Activated T-cell treated with anti-CD3 and anti-CD28 coated beads, Interleukin-2, amount 50 U/mL, for 4 hours (primary cell): ENCODE measurements at regions not wholly inside any gene's neighbourhood (a gene's known extent, or its start where the extent isn't known, plus 50 kb on each side); places are given as distances from the start of the nearest gene placed in this dataset.

ENCODE experiments used
- ATAC-seq, 2 donors: fragments of 200-7000 bp; cut with Tn5 transposase; one replicate each; pipeline ENCODE4 v1.10.0; 2021
- DNase-seq: peaks from one replicate; pipeline ENCODE4 v3.0.0-alpha.2; 2020
- H3K27me3 Mint-ChIP-seq: one replicate; pipeline ENCODE4 v1.8.0; 2021; ENCODE audit warnings: low read depth, mixed read lengths
- H3K36me3 Mint-ChIP-seq: one replicate; pipeline ENCODE4 v1.8.0; 2022; ENCODE audit warnings: mixed read lengths; ENCODE audit not compliant: insufficient read depth
- H3K4me1 Mint-ChIP-seq: one replicate; pipeline ENCODE4 v1.8.0; 2021; ENCODE audit warnings: low read depth, mixed read lengths
- H3K4me3 Mint-ChIP-seq: one replicate; pipeline ENCODE4 v1.8.0; 2021; ENCODE audit warnings: mild to moderate bottlenecking, moderate library complexity, mixed read lengths
- H3K9me3 Mint-ChIP-seq: one replicate; pipeline ENCODE4 v1.8.0; 2021; ENCODE audit warnings: mixed read lengths

DNA sequence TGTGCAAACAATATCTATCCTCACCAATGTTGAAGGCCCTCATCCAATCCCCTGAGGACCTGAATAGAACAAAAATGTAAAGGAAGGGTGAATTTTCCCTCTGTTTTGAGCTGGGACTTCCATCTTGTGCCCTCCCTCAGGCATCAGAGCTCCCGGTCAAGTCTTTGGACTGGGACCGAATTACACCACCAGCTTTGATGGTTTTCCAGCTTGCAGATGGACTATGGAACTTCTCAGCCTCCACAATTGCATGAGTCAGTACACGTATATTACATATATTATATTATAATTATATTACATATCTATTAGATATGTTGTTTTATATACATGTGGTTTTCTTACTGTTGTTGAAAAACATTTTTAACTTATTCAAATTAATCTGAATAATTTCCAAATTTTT lies 496.4 kb downstream of the CMPK2 start:
- ATAC-seq (no peak), DNase-seq (no peak)
- H3K4me1 Mint-ChIP-seq = no peaks in the 10 kb centered on the region
- H3K27me3 Mint-ChIP-seq = no peaks in the 10 kb centered on the region
- H3K36me3 Mint-ChIP-seq = no peaks in the 10 kb centered on the region
- peaks cover 6% of the 10 kb centered on the region for H3K9me3 Mint-ChIP-seq
- H3K4me3 Mint-ChIP-seq = no peak overlapping the region

DNA sequence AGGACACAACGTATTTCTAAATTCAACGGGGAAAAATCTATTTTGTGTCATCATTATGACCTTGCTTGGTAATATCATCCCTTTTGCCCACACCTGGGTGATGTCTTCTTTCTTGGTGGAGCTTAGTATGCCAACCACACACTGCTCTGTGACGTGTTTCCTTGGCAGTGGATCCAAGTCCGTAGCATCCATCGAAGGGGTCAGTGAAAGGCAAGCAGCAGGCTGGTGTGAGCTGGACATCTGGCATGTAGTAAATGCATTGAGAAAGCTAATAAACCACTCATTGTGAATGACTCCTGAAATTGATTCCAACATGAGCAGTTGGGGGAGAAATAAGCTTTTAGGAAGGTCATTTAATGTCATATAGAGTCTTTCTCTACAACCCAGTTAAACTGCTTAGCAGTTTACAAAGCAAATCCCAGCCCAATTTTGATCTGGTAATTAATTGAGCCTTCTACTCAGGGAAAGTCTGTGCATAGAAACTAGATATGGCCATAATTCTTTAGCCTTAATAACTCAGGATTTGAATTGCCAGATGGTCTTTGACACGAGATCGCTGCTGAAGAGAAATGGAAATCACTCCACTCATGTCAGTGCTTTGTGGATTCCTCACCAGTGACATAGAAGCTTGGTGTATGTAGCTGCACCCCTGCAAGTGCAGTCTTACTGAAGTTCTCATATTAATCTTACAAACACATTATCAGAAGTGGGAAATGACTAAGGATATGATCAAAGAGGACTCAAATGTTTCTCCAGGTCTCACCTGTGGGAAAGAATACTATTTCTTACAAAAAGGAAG lies 494.8 kb downstream of the CMPK2 start:
- H3K4me1 Mint-ChIP-seq = no peaks in the 10 kb centered on the region
- no peak overlapping the region for H3K4me3 Mint-ChIP-seq
- H3K36me3 Mint-ChIP-seq = no peaks in the 10 kb centered on the region
- ATAC-seq = no peak
- peaks cover 6% of the 10 kb centered on the region for H3K9me3 Mint-ChIP-seq
- H3K27me3 Mint-ChIP-seq = no peaks in the 10 kb centered on the region
- no peak for DNase-seq

DNA sequence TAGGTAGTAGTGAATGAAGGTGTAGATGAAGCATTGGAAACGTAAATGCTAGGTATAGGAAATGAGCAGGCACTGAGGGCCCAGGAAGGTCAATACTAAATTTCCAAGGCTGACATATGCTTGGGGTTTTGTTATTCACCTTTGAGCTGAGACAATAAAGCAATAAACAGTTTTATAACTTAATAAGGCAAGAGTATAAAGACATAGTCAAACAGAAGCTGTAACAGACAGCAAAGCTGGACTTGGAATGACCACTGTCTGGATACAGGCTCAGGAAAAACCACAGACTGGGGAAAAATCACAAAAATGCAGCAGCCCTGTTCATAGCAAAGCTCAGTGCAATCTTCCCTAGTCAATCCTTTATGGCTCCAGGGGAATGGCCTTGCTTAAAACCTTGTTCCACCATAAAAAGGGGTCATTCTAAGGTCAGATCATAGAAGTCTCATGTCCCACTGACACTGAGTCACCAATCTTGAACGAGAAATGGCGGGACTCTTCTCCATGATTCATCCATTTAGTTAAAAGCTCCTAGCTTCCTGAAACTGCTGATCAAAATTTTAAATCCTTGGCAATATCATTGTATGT lies 493.3 kb downstream of the CMPK2 start:
- no peak overlapping the region for H3K4me3 Mint-ChIP-seq
- no peaks in the 10 kb centered on the region for H3K36me3 Mint-ChIP-seq
- H3K9me3 Mint-ChIP-seq = peaks cover 10% of the 10 kb centered on the region
- no peaks in the 10 kb centered on the region for H3K27me3 Mint-ChIP-seq
- DNase-seq (no peak), ATAC-seq (no peak)
- H3K4me1 Mint-ChIP-seq = no peaks in the 10 kb centered on the region

DNA sequence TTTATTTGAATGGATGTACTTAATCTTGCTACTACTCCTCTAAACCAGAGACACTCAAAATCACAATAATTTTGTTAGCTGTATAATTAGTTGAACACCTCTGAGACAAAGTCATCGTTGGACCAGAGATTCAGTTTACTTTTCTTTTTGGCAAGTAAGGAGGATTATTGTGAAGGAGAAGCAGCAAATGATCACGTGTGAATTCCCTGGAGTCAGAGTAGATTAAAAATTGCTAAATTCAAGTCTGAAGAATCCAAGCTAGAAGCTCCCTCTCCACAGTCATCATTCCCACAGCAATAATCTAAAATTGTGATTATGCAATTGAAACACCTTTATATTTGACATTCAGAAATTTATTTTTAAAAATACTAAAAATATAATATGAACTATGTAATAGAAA lies 484.4 kb downstream of the CMPK2 start:
- no peak for DNase-seq
- Mint-ChIP-seq H3K36me3 (no peaks in the 10 kb centered on the region), H3K4me3 (no peak overlapping the region), H3K9me3 (peaks cover 4% of the 10 kb centered on the region), H3K4me1 (no peaks in the 10 kb centered on the region), H3K27me3 (no peaks in the 10 kb centered on the region)
- no peak for ATAC-seq

DNA sequence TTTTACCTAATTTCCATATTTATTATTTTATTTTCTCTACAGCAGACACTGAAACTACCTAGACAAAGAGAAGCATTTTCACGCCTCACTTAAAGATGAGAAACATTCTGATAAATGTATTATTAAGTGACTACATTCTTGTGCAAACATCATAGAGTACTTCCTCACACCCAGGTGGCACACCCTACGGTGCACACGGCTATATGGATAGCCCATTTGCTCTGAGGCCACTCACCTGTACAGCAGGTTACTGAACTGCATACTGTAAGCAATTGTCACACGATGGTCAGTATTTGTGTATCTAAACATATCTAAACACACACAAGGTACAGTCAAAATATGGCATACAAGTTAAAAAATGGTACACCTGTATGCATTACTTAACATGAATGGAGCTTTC lies 481.4 kb downstream of the CMPK2 start:
- no peak for DNase-seq
- ATAC-seq = no peak
- no peaks in the 10 kb centered on the region for H3K4me1 Mint-ChIP-seq
- no peak overlapping the region for H3K4me3 Mint-ChIP-seq
- no peaks in the 10 kb centered on the region for H3K36me3 Mint-ChIP-seq
- H3K9me3 Mint-ChIP-seq = no peaks in the 10 kb centered on the region
- no peaks in the 10 kb centered on the region for H3K27me3 Mint-ChIP-seq

DNA sequence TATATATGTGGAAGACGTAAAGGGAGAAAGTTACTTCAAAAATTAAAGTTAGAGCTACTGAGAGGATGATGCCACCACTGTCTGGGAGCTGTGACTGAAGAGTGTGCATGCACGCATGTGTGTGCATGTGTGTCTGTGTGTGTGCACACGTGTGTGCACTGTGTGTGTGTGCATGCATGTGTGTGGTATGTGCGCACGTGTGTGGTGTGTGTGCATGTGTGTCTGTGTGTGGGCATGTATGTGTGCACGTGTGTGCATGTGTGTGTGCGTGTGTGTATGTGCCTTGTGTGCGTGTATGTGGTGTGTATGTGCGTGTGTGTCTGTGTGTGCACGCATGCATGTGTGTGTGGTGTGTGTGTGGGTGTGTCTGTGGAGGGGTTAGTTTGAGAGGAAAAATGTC lies 473.4 kb downstream of the CMPK2 start:
- DNase-seq (no peak), ATAC-seq (no peak)
- Mint-ChIP-seq H3K4me3 (no peak overlapping the region), H3K9me3 (no peaks in the 10 kb centered on the region), H3K27me3 (no peaks in the 10 kb centered on the region), H3K4me1 (no peaks in the 10 kb centered on the region), H3K36me3 (no peaks in the 10 kb centered on the region)

DNA sequence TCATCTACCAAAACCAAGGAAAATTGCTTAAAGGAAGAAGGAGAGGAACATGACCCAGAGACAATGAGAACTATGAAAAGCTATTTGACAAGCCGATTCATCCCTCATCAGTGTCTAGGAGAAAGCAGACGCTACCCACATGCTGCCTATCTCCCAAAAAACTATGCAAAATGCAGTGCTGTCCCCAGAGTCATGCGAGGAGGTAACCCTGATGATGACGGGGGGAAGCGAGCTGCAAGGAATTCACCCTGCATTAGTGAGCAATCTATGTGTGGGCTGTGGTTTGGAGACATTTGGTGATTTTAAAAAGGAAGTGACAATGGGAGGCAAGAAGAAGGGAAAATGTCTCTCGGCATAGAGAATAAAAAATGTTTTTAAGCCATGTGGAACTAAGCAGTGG lies 472.7 kb downstream of the CMPK2 start:
- ATAC-seq = no peak
- H3K4me3 Mint-ChIP-seq = no peak overlapping the region
- no peaks in the 10 kb centered on the region for H3K4me1 Mint-ChIP-seq
- no peaks in the 10 kb centered on the region for H3K27me3 Mint-ChIP-seq
- H3K36me3 Mint-ChIP-seq = no peaks in the 10 kb centered on the region
- DNase-seq = no peak
- no peaks in the 10 kb centered on the region for H3K9me3 Mint-ChIP-seq

DNA sequence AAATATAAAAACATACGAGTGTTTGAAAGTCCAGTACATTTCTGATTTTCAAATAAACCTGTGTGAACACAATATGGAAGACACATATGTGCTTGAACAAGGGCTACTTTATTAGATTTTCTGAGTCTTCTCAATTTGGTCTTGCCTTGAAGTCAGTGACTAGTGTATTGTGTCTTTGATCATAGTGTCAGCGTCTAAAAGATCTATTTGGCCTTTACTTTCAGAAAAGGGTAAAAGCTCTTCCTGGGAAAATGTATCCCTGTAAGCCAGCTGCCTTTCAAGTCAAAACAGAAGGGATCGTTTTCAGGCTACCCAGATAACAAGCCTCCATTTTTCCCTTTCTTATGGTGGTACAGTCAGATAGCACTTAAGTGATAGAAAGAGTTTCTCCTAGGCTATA lies 471.9 kb downstream of the CMPK2 start:
- Mint-ChIP-seq H3K36me3 (no peaks in the 10 kb centered on the region), H3K4me3 (no peak overlapping the region), H3K27me3 (no peaks in the 10 kb centered on the region), H3K9me3 (no peaks in the 10 kb centered on the region), H3K4me1 (no peaks in the 10 kb centered on the region)
- ATAC-seq (no peak), DNase-seq (no peak)

DNA sequence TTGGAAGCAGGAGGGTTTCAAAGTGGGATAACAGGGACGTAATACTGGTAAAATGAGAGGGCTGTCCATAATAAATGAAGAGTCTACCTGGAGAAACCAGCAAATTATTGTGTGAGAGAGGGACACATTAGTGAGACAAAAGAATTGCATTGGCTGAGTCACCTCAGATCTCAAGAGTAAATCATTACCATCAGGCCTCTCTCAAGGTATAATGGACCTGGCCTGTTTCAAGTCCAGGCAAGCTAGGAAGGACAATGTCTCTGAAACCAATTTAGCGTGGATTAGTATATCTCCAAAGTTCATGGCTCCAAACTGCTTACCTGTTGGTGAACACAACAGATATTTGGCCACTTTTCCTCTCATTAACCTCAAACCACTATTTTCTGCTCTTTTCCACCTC lies 471.4 kb downstream of the CMPK2 start:
- H3K4me3 Mint-ChIP-seq = no peak overlapping the region
- H3K27me3 Mint-ChIP-seq = no peaks in the 10 kb centered on the region
- DNase-seq = no peak
- H3K4me1 Mint-ChIP-seq = no peaks in the 10 kb centered on the region
- H3K9me3 Mint-ChIP-seq = no peaks in the 10 kb centered on the region
- H3K36me3 Mint-ChIP-seq = no peaks in the 10 kb centered on the region
- ATAC-seq = no peak

DNA sequence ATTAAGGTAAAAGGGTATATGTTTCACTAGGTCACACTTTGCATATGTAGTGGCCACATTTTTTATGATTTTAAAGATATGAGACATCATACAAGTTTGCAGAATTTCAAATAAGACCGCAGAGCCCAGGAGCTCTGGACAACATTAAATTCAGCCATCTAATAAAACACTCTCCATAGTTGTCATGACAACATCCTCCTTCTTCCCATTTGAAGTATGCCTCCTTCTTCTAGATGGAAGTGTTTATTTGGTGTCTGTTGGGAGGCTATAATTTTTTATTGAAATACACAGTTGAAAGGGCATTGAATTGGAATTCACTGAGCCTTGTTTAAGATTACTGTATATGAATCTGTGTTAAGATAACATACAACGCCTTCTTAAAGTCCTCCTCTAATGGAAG lies 467.3 kb downstream of the CMPK2 start:
- no peak for ATAC-seq
- Mint-ChIP-seq H3K27me3 (no peaks in the 10 kb centered on the region), H3K4me3 (no peak overlapping the region), H3K9me3 (no peaks in the 10 kb centered on the region), H3K36me3 (no peaks in the 10 kb centered on the region), H3K4me1 (no peaks in the 10 kb centered on the region)
- DNase-seq = no peak

DNA sequence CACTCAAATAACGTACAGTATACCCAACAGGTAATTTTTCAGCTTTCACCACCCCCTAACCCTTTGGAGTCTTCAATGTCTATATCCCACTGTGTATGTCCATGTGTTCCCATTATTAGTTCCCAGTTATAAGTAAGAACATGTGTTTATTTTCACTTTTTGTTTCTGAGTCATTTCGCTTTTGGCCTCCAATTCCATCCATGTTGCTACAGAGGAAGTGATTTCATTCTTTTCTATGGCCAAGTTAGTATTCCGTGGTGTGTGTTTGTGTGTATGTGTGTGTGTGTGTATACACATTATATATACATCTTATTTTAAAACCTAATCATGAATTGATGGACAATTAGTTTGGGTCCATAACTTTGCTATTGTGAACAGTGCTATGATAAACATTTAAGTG lies 464.4 kb downstream of the CMPK2 start:
- no peak for DNase-seq
- Mint-ChIP-seq H3K4me1 (no peaks in the 10 kb centered on the region), H3K27me3 (no peaks in the 10 kb centered on the region), H3K36me3 (no peaks in the 10 kb centered on the region), H3K4me3 (no peak overlapping the region), H3K9me3 (peaks cover 4% of the 10 kb centered on the region)
- no peak for ATAC-seq

DNA sequence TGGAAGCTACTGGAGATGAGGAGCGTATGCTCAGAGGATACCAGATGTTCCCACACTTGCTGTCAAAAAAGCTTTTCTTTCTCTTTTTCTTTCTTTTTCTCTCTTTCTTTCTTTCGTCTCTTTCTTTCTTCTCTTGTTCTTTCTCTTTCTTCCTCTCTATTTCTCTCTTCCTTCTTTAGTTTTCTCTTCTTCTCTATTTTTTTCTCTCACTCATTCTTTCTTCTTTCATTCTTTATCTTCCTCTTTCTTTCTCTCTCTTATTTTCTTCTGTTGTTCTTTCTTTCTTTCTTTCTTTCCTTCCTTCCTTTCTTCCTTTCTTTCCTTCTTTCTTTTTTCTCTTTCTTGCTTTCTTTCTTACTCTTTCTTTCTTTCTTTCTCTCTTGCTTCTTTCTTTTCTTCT lies 457.6 kb downstream of the CMPK2 start:
- ATAC-seq = no peak
- no peak overlapping the region for H3K4me3 Mint-ChIP-seq
- peaks cover 4% of the 10 kb centered on the region for H3K9me3 Mint-ChIP-seq
- no peak for DNase-seq
- H3K27me3 Mint-ChIP-seq = no peaks in the 10 kb centered on the region
- no peaks in the 10 kb centered on the region for H3K4me1 Mint-ChIP-seq
- H3K36me3 Mint-ChIP-seq = no peaks in the 10 kb centered on the region

DNA sequence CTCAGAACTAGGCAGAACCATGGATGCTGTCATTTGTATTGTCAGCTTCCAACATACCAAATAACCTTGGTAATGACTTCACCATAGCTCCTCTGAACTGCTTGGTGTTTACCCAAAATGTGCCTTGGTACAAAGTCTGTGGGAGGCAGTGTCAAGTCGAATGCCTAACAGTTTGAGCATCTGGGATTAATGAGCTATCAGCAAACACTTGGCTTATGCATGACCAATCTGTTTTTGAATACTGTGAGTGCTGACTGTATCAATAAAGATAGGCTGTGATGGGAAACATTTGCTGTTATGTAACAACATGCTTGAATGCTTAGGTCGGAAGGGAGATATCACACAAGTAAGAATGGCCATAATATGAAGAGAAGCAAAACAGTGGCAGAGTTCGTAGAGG lies 455.4 kb downstream of the CMPK2 start:
- no peaks in the 10 kb centered on the region for H3K36me3 Mint-ChIP-seq
- H3K9me3 Mint-ChIP-seq = peaks cover 1% of the 10 kb centered on the region
- no peak overlapping the region for H3K4me3 Mint-ChIP-seq
- DNase-seq = no peak
- no peaks in the 10 kb centered on the region for H3K4me1 Mint-ChIP-seq
- no peaks in the 10 kb centered on the region for H3K27me3 Mint-ChIP-seq
- ATAC-seq = no peak

DNA sequence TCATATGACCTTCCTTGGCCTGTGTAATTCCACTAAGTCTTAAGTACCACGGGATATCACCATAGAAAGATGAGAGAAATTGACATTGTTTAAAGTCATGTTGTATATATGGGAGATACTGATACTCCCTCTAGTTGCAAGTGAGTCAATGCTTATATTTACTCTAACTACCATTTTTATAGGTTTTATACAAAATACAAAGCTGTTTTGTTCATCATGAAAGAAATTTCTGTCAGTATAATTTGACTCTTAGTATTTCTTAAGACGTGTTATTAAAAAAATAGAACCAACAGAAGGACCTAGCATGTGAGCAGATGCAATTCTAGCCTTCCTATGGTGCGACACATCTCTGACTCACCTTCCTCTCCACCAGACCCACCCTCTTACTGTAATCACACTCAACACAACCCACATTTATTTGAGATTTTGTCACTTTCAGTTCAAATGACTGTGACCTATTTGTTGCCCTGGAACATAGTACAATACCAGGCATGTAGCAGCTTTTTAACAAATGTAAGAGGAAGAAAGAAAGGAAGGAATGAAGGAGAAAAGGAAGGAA lies 453.1 kb downstream of the CMPK2 start:
- no peak for DNase-seq
- no peak overlapping the region for H3K4me3 Mint-ChIP-seq
- no peak for ATAC-seq
- H3K9me3 Mint-ChIP-seq = peaks cover 4% of the 10 kb centered on the region
- H3K4me1 Mint-ChIP-seq = no peaks in the 10 kb centered on the region
- H3K27me3 Mint-ChIP-seq = no peaks in the 10 kb centered on the region
- no peaks in the 10 kb centered on the region for H3K36me3 Mint-ChIP-seq

DNA sequence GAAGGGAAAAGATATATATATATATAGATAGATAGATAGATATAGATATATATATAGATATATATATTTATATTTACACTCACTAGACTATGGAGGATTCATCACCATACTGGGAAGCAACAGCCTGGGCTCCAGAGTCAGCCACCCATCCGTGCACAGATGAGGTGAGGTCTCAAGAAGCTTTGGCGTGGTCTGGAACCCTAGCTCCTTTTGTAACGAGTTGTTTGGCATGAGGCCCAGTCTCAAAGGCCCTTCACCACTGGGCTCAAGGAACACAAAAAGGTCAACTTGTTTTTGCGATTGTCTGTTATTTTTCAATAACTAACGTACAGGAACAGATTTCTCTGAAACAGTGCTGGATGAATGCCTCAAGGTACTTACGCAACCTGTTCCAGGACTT lies 448.7 kb downstream of the CMPK2 start:
- Mint-ChIP-seq H3K4me3 (no peak overlapping the region), H3K36me3 (no peaks in the 10 kb centered on the region), H3K4me1 (no peaks in the 10 kb centered on the region), H3K9me3 (peaks cover 4% of the 10 kb centered on the region), H3K27me3 (no peaks in the 10 kb centered on the region)
- ATAC-seq (no peak), DNase-seq (no peak)
